Uterus (tissue), 2 donors: ENCODE measurements at regions not wholly inside any gene's neighbourhood (a gene's known extent, or its start where the extent isn't known, plus 50 kb on each side); places are given as distances from the start of the nearest gene placed in this dataset.

ENCODE experiments used
- POLR2A ChIP-seq, 2 donors: fragments of 450-650 bp; IDR thresholded peaks; one replicate each; pipeline ENCODE4 v1.6.1; 2016; ENCODE audit warnings: antibody characterized with exemption in 2 of 2, mild to moderate bottlenecking in 1 of 2, moderate library complexity in 1 of 2
- TF ChIP-seq, protein P1 (sequence below), 4 experiments: fragments of 200-600 bp in 2 of 4; fragments of 450-650 bp in 2 of 4; sonication (generic) in 2 of 4; IDR thresholded peaks; one replicate each; pipeline ENCODE4 v1.5.1; 2016 to 2019; ENCODE audit warnings: antibody characterized with exemption in 4 of 4, mild to moderate bottlenecking in 2 of 4, moderate library complexity in 1 of 4

GRCh38 chr1:208974717-208975116, 608.8 kb upstream of the CAMK1G start:
- TF ChIP-seq, protein P1, sequence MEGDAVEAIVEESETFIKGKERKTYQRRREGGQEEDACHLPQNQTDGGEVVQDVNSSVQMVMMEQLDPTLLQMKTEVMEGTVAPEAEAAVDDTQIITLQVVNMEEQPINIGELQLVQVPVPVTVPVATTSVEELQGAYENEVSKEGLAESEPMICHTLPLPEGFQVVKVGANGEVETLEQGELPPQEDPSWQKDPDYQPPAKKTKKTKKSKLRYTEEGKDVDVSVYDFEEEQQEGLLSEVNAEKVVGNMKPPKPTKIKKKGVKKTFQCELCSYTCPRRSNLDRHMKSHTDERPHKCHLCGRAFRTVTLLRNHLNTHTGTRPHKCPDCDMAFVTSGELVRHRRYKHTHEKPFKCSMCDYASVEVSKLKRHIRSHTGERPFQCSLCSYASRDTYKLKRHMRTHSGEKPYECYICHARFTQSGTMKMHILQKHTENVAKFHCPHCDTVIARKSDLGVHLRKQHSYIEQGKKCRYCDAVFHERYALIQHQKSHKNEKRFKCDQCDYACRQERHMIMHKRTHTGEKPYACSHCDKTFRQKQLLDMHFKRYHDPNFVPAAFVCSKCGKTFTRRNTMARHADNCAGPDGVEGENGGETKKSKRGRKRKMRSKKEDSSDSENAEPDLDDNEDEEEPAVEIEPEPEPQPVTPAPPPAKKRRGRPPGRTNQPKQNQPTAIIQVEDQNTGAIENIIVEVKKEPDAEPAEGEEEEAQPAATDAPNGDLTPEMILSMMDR (IDR thresholded peaks at IDR 0.05): no peak
- TF ChIP-seq POLR2A (IDR thresholded peaks at IDR 0.05): no peak
